ENCODE measurements at regions not wholly inside any gene's neighbourhood (a gene's known extent, or its start where the extent isn't known, plus 50 kb on each side); places are given as distances from the start of the nearest gene placed in this dataset.
"Not testable (repeated sequence)": the region's sequence is repeated elsewhere in the genome, so short reads cannot be mapped to it uniquely, and the experiment has no call there.

GRCh38 chr16:60078819-60079218, 1344.7 kb upstream of the GOT2 start:
- not testable (repeated sequence) for DNase-seq

- no peak for DNase-seq
These were observed 1343.7 kb upstream of the GOT2 start for GRCh38 chr16:60077861-60078260.

DNA sequence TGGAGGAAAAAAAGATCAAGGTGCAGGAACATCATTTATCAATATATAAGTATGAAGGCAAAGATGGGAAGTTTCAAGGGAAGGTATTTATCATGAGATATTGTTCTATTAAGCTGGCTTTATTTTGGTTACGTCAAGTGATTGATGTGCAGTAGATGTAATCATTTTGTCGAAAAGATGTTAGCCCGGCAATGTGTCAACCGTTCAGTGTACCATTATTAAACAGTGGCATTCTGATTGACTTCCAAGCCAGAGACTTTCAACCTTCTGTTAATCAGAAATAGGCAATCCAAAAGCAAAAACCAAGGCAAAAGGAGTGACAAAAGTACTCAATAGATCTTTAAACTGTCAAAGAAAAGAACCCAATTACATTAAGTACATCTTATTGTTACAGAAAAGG, 1340.3 kb upstream of the GOT2 start:
- no peak for DNase-seq

- no peak for DNase-seq
These were observed 1339.3 kb upstream of the GOT2 start for GRCh38 chr16:60073376-60073775.

- DNase-seq = no peak
These were observed 1329.9 kb upstream of the GOT2 start for GRCh38 chr16:60064026-60064425.

GRCh38 chr16:60061396-60061795, 1327.3 kb upstream of the GOT2 start:
- DNase-seq = no peak

GRCh38 chr16:60060731-60061130, 1326.6 kb upstream of the GOT2 start:
- DNase-seq = no peak

- DNase-seq = no peak
These were observed 1325.0 kb upstream of the GOT2 start for GRCh38 chr16:60059141-60059540.

DNA sequence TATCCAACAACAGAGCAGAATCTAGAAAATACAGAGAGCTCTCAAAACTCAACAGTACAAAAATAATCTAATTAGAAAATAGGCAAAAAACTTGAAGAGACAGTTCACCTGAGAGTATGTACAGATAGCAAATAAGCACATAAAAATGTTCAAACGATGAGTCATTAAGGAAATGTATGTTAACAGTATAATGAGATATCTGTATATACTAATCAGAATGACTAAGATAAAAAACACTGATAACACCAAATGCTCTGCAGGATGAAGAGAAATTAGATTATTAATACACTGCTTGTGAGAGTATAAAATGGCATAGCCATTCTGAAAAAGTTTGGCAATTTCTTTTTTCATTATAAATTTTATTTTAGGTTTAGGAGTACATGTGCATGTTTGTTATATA, 1307.6 kb upstream of the GOT2 start:
- no peak for DNase-seq

DNA sequence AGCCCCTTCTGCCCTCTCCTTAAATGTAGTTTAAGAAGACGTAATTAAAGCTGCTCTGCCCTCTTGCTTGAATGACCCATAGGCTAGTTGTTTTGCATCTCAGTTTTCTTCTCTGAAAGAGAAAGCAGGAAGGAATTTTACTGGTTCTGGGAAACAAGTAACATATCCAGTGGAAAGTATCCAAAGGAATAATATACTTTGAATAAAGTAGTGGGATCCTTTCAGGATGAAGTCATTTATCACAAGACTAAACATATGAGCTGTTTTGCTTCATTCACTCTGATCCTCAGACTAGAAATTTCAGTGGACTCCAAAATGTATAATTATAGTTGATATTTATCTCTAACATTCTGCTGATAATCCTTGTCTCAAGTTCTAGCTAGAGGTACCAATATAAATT, 1297.6 kb upstream of the GOT2 start:
- no peak for DNase-seq

DNA sequence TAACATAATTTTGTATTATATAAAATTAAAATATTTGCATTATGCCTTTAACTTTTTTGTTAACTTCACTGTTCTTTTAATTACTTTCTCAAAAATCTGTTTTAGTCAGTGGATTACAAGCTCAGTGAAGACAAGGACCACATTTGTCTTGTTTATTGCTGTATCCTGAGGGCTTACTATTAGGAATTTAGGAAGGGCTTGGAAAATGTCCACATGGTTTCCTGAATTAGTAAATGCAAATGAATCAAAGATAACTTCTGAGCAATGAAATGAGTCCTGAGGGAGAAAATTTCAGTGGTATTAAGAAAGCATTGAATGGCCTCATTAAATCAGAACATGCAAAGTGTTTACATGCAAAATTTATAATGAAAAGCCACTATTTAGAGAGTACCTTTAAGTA, 1293.2 kb upstream of the GOT2 start:
- DNase-seq = no peak

DNA sequence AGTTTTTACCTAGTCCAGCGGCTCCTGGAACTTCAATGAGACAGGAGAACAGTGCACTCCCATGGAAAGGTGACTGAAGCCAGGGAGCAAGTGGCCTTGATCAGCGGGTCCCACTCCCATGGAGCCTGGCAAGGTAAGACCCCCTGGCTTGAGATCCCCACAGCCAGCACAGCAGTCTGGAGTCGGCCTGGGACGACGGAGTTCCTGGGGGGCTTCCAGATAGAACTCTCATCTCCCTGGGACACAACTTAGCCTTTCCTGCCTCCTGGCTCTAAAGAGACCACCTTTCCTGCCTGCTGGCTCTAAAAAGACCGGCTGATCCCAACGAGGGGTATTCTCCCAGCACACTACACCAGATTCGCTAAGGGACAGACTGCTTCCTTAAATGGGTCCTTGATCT, 1279.0 kb upstream of the GOT2 start:
- DNase-seq = no peak

DNA sequence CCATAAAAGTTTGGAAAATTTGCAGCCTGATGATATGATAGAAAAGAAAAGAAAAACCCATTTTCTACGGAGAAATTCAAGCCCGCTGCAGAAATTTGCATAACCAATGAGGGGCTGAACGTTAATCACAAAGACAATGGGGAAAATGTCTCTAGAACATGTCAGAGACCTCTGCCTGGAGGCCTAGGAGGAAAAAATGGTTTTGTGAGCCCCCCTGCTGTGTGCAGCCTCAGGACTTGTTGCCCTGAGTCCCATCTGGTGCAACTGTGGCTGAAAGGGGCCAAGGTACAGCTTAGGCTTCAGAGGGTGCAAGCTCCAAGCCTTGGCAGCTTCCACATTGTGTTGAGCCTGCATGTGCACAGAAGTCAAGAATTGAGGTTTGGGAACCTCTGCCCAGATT, 1267.4 kb upstream of the GOT2 start:
- no peak for DNase-seq

GRCh38 chr16:59997706-59998105, 1263.6 kb upstream of the GOT2 start:
- no peak for DNase-seq

- DNase-seq = no peak
These were observed 1259.0 kb upstream of the GOT2 start for GRCh38 chr16:59993101-59993500.

DNA sequence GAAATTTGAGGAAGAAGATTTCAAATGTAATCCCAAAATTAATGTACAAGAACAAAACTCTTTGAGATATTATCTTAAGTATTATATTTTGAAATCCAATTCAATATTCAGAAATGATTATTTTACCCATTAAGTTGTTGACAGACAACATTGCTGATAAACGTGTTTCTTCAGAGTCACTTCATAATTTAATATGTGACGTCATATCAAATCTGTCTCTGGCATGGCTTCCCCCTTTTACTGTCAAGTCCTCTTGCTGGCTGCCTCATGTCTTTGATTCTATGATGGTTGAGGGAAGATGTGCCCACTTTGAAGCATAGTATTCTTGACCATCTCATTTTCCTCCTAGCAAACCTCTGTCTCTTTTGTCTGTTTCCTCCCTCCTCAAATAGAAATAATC, 1257.1 kb upstream of the GOT2 start:
- DNase-seq = no peak

GRCh38 chr16:59988591-59988990, 1254.5 kb upstream of the GOT2 start:
- no peak for DNase-seq

DNA sequence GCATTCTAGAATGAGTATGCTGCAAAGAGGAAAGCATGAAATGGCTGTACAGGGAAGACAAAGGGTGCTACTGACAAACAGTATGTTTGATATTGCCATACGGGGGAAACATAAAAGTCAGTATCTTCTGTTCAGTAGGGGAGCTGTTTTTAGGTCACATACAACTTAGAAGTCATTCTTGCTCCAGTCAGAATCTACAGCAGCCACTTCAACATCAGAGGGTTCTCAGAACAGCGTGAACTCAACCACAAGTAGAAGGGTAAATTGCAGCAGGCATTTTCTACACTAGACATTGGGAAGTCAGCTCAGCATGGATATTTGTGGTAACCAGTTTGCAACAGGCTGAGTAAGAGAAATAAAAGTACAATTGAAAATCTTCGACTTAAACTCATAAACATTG, 1241.8 kb upstream of the GOT2 start:
- no peak for DNase-seq

DNA sequence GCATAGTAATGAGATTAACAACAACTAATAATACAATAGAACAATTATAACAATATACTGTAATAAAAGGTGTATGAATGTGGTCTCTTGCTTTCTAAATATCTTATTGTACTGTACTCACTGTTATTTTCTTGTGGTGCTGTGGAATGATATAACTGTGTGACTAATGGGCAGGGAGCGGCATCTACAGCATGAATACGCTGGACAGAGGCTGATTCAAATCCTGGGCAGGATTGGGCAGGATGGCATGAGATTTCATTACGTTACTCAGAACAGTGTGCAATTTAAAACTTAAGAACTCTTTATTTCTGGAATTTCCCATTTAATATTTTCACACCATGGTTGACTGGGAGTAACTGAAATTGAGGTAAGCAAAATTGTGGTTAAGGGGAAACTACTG, 1239.8 kb upstream of the GOT2 start:
- no peak for DNase-seq

GRCh38 chr16:59971264-59971663, 1237.1 kb upstream of the GOT2 start:
- DNase-seq = no peak

DNA sequence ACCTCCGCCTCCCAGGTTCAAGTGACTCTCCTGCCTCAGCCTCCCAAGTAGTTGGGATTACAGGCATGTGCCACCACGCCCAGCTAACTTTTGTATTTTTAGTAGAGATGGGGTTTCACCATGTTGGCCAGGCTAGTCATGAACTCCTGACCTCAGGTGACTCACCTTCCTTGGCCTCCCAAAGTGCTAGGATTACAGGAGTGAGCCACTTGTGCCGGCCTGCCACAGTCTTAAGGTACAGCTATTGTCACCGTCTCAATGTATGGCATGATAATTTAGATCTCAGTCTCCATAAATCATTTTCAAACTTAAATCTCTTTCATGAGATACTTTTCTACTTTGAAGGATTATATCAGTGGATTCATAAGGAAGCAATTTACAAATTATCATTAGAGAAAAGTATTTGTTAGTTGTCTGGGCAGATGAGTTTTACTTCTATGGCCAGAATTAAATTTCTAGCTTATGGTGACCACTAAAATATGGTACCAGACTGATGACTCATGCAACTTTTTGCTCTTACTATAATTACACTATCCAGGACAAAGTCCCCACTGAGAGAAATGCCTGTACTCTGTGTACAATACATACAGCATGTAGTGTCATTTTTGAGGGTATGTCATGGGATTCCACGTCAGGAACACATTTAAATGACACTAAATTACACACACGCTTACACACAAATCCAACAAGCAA, 1230.3 kb upstream of the GOT2 start:
- no peak for DNase-seq

DNA sequence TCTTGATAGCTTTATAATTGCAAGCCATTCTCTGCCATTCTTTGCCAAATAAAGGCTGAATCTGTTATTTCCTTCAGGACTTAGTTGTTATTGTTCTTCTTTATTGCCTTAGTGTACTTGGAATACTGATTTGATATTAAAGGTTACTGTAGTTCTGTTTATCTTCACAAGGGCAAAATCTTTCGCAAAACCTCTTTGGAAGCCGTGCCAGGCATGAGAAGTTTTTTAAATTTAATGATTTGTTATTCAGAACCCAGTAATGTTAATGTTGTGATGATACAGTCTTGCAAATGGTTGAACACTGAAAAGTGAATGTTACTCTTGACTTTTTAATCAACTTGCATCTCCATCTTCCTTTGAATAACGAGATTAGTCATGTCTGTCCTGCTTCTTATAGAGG, 1225.2 kb upstream of the GOT2 start:
- DNase-seq = no peak

DNA sequence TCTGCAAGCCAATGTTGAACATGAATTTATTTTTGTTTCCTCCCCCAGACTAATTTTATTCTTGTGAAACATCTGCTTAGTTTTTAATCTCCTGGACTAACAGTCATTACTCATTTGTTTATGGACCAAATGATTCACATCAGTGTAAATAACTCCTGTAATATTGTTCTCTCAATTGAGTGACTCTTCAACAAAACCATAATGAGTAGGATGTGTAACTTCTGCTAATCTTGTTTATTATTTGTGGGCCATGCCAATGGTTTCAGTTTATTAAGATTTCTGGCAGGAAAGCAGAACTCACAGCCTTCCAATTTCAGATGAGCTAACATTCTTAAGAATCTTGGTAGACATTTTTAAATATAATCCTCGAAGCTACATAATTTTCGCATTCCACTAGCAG, 1216.3 kb upstream of the GOT2 start:
- DNase-seq = no peak

DNA sequence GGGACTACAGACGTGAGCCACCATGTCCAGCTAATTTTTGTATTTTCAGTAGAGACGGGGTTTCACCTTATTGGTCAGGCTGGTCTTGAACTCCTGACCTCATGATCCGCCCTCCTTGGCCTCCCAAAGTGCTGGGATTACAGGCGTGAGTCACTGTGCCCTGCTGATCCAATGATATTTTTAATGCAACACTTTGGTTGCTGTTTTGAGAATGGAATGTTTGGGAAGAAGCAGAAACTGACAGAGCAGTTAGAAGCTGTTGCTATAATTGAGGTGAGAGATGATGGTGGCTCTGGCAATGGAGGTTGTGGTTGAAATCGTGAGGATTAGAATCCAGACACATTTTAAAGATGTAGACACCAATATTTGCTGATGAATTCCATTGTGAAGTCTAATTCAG, 1209.9 kb upstream of the GOT2 start:
- not testable (repeated sequence) for DNase-seq

GRCh38 chr16:59941594-59941993, 1207.5 kb upstream of the GOT2 start:
- DNase-seq = no peak

- no peak for DNase-seq
These were observed 1185.9 kb upstream of the GOT2 start for GRCh38 chr16:59920054-59920453.

Data from islet precursor cell (in vitro differentiated cells).